K562 (cell line): ENCODE measurements at regions not wholly inside any gene's neighbourhood (a gene's known extent, or its start where the extent isn't known, plus 50 kb on each side); places are given as distances from the start of the nearest gene placed in this dataset.

Experiments used
- EZH2 ChIP-seq: IDR thresholded peaks from 2 replicates; pipeline ENCODE4 v1.6.1; 2012; ENCODE audit warnings: low read depth, mild to moderate bottlenecking, inconsistent platforms, low read length, borderline replicate concordance
- POLR2A ChIP-seq: fragments of 450-650 bp; conservative IDR thresholded peaks from 2 replicates; pipeline ENCODE4 v1.6.1; 2016
- RCOR1 ChIP-seq, 2 experiments: IDR thresholded peaks; 2 replicates each; pipeline ENCODE4 v1.6.1; 2012; ENCODE audit warnings: low read depth in 2 of 2, low read length in 2 of 2, borderline replicate concordance in 1 of 2, improper control_type of control experiment in 1 of 2
- ZBTB43 ChIP-seq: sonication (generic); formaldehyde crosslinking; IDR thresholded peaks from 2 replicates; pipeline ENCODE4 v1.8.0; 2023; ENCODE audit warnings: mild to moderate bottlenecking, missing genetic modification reagents

GRCh38 chr11:24163146-24163545, 333.7 kb upstream of the LUZP2 start:
- TF ChIP-seq EZH2: no peak
- TF ChIP-seq ZBTB43 (CRISPR knock-in tag): no peak
- no peak for TF ChIP-seq RCOR1 (IDR thresholded peaks at IDR 0.05; ENCODE audit: borderline replicate concordance in 1 of 2, low read depth in 2 of 2, low read length in 2 of 2)
- no peak for TF ChIP-seq POLR2A
